GM12878 (cell line): ENCODE measurements at regions not wholly inside any gene's neighbourhood (a gene's known extent, or its start where the extent isn't known, plus 50 kb on each side); places are given as distances from the start of the nearest gene placed in this dataset.

Source experiments
- ATAC-seq: fragments of 200-7000 bp; cut with Tn5 transposase; 3 replicates; pipeline ENCODE4 v1.9.1; 2020; ENCODE audit warnings: mild to moderate bottlenecking, moderate library complexity
- BruUV-seq: library from RNA; stranded (reverse); fragments of 400-500 nt; replicated peaks from 2 replicates; lab custom pipeline; 2021; lab: Mats Ljungman, UMichigan
- CTCF ChIA-PET: fragments of 300-600 bp; sonication (Branson Sonifier 250); formaldehyde crosslinking; extraction: SDS; loops from one replicate; lab custom pipeline; 2021; ENCODE audit warnings: inconsistent platforms; lab: Yijun Ruan, JAX
- POLR2A ChIA-PET: fragments of 350-600 bp; formaldehyde crosslinking; extraction: SDS; loops from one replicate; lab custom pipeline; 2021; ENCODE audit warnings: inconsistent platforms; lab: Charles Lee
- RAD21 ChIA-PET: fragments of 300-600 bp; sonication (Branson Sonifier 250); formaldehyde crosslinking; loops from one replicate; lab custom pipeline; 2023; ENCODE audit warnings: antibody characterized with exemption; ENCODE audit not compliant: unreplicated experiment; lab: Charles Lee
- SMC1A ChIA-PET: fragments of 300-600 bp; sonication (Branson Sonifier 250); formaldehyde crosslinking; loops from one replicate; lab custom pipeline; 2023; ENCODE audit not compliant: unreplicated experiment, uncharacterized antibody; lab: Charles Lee
- DNase-seq: peaks from one replicate; pipeline ENCODE4 v3.0.0-alpha.2; 2011; ENCODE audit warnings: low read depth, low spot score
- FAIRE-seq: peaks from 3 replicates; lab custom pipeline; 2011; peaks lifted over from hg19 to GRCh38; lab: Jason Lieb, UNC
- H2AFZ ChIP-seq: 2 replicates; pipeline ENCODE4 v1.6.0; 2011; ENCODE audit warnings: low read depth, low read length, control low read depth; ENCODE audit not compliant: control insufficient read depth
- H3K27ac ChIP-seq: 2 replicates; pipeline ENCODE4 v1.5.1; 2011; ENCODE audit warnings: control low read depth; ENCODE audit not compliant: control insufficient read depth, insufficient read depth
- H3K27me3 ChIP-seq, 2 experiments: replicated peaks in 1 of 2; 2 replicates each; pipeline versions ENCODE4 v1.6.0 to v1.6.1; 2011; ENCODE audit warnings: low read length in 1 of 2; ENCODE audit not compliant: control insufficient read depth in 2 of 2, insufficient read depth in 2 of 2
- H3K36me3 ChIP-seq, 2 experiments: 2 replicates each; pipeline ENCODE4 v1.5.1; 2011; ENCODE audit warnings: low read length in 1 of 2; ENCODE audit not compliant: control insufficient read depth in 2 of 2, insufficient read depth in 2 of 2
- H3K4me1 ChIP-seq: 2 replicates; pipeline ENCODE4 v1.6.1; 2011; ENCODE audit warnings: mild to moderate bottlenecking, low read length, moderate library complexity, mixed read lengths; ENCODE audit not compliant: control insufficient read depth, insufficient read depth
- H3K4me2 ChIP-seq: 2 replicates; pipeline ENCODE4 v1.6.0; 2011; ENCODE audit warnings: control low read depth; ENCODE audit not compliant: control insufficient read depth, insufficient read depth
- H3K4me3 ChIP-seq: fragments of 200-600 bp; sonication (generic); 2 replicates; pipeline ENCODE4 v1.5.1; 2016
- H3K79me2 ChIP-seq: 2 replicates; pipeline ENCODE4 v1.6.0; 2011; ENCODE audit warnings: low read length; ENCODE audit not compliant: control insufficient read depth, insufficient read depth
- H3K9ac ChIP-seq: 2 replicates; pipeline ENCODE4 v1.8.0; 2011; ENCODE audit warnings: low read length, control low read depth, mixed read lengths; ENCODE audit not compliant: control insufficient read depth, insufficient read depth
- H3K9me3 ChIP-seq: replicated peaks from 3 replicates; pipeline ENCODE4 v1.5.1; 2011; ENCODE audit warnings: mild to moderate bottlenecking, low read length; ENCODE audit not compliant: control insufficient read depth, insufficient read depth
- H4K20me1 ChIP-seq: 2 replicates; pipeline ENCODE4 v1.6.0; 2011; ENCODE audit not compliant: control insufficient read depth, insufficient read depth
- BHLHE40 ChIP-seq, 2 experiments: fragments of 450-650 bp in 1 of 2; IDR thresholded peaks; 2 replicates each; pipeline ENCODE4 v1.6.1; 2011 to 2017; ENCODE audit warnings: low read depth in 2 of 2, borderline replicate concordance in 1 of 2, improper control_type of control experiment in 1 of 2, low read length in 1 of 2, mild to moderate bottlenecking in 1 of 2
- NBN ChIP-seq: fragments of 450-650 bp; IDR thresholded peaks from 2 replicates; pipeline ENCODE4 v1.6.1; 2016
- RBBP5 ChIP-seq: fragments of 200-600 bp; sonication (generic); conservative IDR thresholded peaks from 2 replicates; pipeline ENCODE4 v1.6.1; 2016
- SIN3A ChIP-seq: IDR thresholded peaks from 2 replicates; pipeline ENCODE4 v1.6.1; 2012; ENCODE audit warnings: low read depth, low read length, improper control_type of control experiment
- SMAD1 ChIP-seq: fragments of 450-650 bp; IDR thresholded peaks from 2 replicates; pipeline ENCODE4 v1.6.1; 2018; ENCODE audit warnings: mild to moderate bottlenecking, low read depth; ENCODE audit not compliant: partially characterized antibody
- TCF12 ChIP-seq: IDR thresholded peaks from 2 replicates; pipeline ENCODE4 v1.6.1; 2011; ENCODE audit warnings: low read depth, mild to moderate bottlenecking, low read length
- ZNF622 ChIP-seq: fragments of 450-650 bp; IDR thresholded peaks from 2 replicates; pipeline ENCODE4 v1.6.1; 2017; ENCODE audit warnings: mild to moderate bottlenecking, inconsistent platforms
- WGBS: methylation state at CpG from one replicate; pipeline ENCODE4 v1.1.6; 2016; ENCODE audit warnings: low lambda C conversion rate; ENCODE audit not compliant: insufficient replicate concordance, insufficient coverage; ENCODE audit errors: missing lambda C conversion rate; 5-methylcytosine and 5-hydroxymethylcytosine counted together
- in situ Hi-C: fragments of 300-500 bp; cut with MboI; formaldehyde crosslinking; loops from 9 replicates; pipeline ENCODE4 v1.14.3; 2018; ENCODE audit warnings: mixed read lengths
- intact Hi-C: fragments of 100-400 bp; cut with micrococcal nuclease; formaldehyde crosslinking; loops from one replicate; pipeline ENCODE4 v1.14.2; 2022; ENCODE audit not compliant: unreplicated experiment
- TF ChIP-seq, protein P1 (sequence below): fragments of 450-650 bp; formaldehyde crosslinking; IDR thresholded peaks from 2 replicates; pipeline ENCODE4 v1.4.0; 2022; ENCODE audit warnings: mild to moderate bottlenecking, moderate library complexity
- TF ChIP-seq, protein P2 (sequence below): IDR thresholded peaks from 2 replicates; pipeline ENCODE4 v1.6.1; 2012; ENCODE audit warnings: improper control_type of control experiment, low read depth, low read length; ENCODE audit not compliant: insufficient replicate concordance

DNA sequence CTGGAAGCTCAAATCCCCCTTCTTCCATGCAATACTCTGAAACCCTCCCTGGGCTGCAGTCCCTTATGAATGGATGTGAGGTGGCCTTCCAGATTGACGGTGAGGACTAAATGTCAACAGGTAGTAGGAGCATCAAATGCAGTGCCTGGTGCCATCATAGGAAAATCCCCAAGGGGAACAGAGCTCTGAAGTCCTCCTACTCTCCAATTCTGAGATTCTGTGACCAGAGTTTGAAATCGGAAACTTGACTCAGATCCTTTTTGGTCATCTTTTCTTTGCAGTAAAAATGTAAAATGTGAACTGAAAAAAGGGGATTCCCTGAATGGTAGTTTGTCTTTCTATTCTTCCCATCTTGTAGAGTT is 68.8 kb upstream of the TJP1 start:
- H3K36me3 ChIP-seq, result no peaks in the 10 kb centered on the region
- intact Hi-C loops (no loop called here), in situ Hi-C loops (no loop called here)
- no peaks in the 10 kb centered on the region for H3K4me1 ChIP-seq
- CTCF ChIA-PET, result no interaction called here
- H3K9ac ChIP-seq, result no peak overlapping the region
- SMC1A ChIA-PET, result interaction anchor here (0.6 kb wide), 1 partner anchor 20 kb away, joined by 3 read pairs; no protein-coding TSS in a partner anchor
- WGBS, result 0% methylated on average over 2 of the region's 2 CpGs
- H3K79me2 ChIP-seq, result no peaks in the 10 kb centered on the region
- H3K4me2 ChIP-seq, result no peak overlapping the region
- no peaks in the 10 kb centered on the region for H4K20me1 ChIP-seq
- TF ChIP-seq NBN (no peak), BHLHE40 (IDR thresholded peaks at IDR 0.05; ENCODE audit: borderline replicate concordance in 1 of 2, low read depth in 2 of 2, low read length in 1 of 2) (no peak), ZNF622 (no peak), SMAD1 (no peak), SIN3A (no peak), RBBP5 (no peak), TCF12 (no peak)
- TF ChIP-seq, protein P1, sequence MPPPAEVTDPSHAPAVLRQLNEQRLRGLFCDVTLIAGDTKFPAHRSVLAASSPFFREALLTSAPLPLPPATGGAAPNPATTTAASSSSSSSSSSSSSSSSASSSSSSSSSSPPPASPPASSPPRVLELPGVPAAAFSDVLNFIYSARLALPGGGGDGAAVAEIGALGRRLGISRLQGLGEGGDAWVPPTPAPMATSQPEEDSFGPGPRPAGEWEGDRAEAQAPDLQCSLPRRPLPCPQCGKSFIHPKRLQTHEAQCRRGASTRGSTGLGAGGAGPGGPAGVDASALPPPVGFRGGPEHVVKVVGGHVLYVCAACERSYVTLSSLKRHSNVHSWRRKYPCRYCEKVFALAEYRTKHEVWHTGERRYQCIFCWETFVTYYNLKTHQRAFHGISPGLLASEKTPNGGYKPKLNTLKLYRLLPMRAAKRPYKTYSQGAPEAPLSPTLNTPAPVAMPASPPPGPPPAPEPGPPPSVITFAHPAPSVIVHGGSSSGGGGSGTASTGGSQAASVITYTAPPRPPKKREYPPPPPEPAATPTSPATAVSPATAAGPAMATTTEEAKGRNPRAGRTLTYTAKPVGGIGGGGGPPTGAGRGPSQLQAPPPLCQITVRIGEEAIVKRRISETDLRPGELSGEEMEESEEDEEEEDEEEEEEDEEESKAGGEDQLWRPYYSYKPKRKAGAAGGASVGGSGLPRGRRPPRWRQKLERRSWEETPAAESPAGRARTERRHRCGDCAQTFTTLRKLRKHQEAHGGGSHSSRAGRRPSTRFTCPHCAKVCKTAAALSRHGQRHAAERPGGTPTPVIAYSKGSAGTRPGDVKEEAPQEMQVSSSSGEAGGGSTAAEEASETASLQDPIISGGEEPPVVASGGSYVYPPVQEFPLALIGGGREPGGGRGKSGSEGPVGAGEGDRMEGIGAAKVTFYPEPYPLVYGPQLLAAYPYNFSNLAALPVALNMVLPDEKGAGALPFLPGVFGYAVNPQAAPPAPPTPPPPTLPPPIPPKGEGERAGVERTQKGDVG, result no peak
- TF ChIP-seq, protein P2, sequence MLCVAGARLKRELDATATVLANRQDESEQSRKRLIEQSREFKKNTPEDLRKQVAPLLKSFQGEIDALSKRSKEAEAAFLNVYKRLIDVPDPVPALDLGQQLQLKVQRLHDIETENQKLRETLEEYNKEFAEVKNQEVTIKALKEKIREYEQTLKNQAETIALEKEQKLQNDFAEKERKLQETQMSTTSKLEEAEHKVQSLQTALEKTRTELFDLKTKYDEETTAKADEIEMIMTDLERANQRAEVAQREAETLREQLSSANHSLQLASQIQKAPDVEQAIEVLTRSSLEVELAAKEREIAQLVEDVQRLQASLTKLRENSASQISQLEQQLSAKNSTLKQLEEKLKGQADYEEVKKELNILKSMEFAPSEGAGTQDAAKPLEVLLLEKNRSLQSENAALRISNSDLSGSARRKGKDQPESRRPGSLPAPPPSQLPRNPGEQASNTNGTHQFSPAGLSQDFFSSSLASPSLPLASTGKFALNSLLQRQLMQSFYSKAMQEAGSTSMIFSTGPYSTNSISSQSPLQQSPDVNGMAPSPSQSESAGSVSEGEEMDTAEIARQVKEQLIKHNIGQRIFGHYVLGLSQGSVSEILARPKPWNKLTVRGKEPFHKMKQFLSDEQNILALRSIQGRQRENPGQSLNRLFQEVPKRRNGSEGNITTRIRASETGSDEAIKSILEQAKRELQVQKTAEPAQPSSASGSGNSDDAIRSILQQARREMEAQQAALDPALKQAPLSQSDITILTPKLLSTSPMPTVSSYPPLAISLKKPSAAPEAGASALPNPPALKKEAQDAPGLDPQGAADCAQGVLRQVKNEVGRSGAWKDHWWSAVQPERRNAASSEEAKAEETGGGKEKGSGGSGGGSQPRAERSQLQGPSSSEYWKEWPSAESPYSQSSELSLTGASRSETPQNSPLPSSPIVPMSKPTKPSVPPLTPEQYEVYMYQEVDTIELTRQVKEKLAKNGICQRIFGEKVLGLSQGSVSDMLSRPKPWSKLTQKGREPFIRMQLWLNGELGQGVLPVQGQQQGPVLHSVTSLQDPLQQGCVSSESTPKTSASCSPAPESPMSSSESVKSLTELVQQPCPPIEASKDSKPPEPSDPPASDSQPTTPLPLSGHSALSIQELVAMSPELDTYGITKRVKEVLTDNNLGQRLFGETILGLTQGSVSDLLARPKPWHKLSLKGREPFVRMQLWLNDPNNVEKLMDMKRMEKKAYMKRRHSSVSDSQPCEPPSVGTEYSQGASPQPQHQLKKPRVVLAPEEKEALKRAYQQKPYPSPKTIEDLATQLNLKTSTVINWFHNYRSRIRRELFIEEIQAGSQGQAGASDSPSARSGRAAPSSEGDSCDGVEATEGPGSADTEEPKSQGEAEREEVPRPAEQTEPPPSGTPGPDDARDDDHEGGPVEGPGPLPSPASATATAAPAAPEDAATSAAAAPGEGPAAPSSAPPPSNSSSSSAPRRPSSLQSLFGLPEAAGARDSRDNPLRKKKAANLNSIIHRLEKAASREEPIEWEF, result no peak
- DNase-seq, result peak; percentile 2
- no peak overlapping the region for H2AFZ ChIP-seq
- POLR2A ChIA-PET, result no interaction called here
- H3K9me3 ChIP-seq, result no peaks in the 10 kb centered on the region
- FAIRE-seq, result no peak
- ATAC-seq, result no peak
- no TSS peak for BruUV-seq
- RAD21 ChIA-PET, result no interaction called here
- H3K27me3 ChIP-seq, result no peaks in the 10 kb centered on the region
- H3K27ac ChIP-seq, result no peak overlapping the region
- H3K4me3 ChIP-seq, result no peak overlapping the region
